ENCODE measurements at regions not wholly inside any gene's neighbourhood (a gene's known extent, or its start where the extent isn't known, plus 50 kb on each side); places are given as distances from the start of the nearest gene placed in this dataset.
"Not testable (repeated sequence)": the region's sequence is repeated elsewhere in the genome, so short reads cannot be mapped to it uniquely, and the experiment has no call there.

GRCh38 chr2:34705551-34706247 lies 1106.6 kb upstream of the FAM98A start:
- DNase-seq (ENCODE audit: low spot score) = no peak

GRCh38 chr2:34703292-34703691 lies 1104.2 kb upstream of the FAM98A start:
- DNase-seq (ENCODE audit: low spot score) = no peak

DNA sequence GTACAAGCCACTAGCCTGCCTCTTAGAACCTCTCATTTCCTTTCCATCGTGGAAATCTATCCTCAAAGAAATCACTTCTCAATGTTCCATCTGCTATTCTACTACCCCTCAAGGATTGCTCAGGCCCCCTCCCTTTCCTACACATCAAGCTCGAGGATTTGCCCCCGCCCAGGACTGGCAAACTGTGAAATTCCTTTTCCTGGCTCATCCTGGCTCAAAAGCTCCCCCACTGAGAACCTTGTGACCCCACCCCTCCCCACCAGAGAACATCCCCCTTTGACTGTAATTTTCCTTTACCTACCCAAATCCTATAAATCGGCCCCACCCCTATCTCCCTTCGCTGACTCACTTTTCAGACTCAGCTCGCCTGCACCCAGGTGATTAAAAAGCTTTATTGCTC lies 1103.3 kb upstream of the FAM98A start:
- DNase-seq (ENCODE audit: low spot score) = not testable (repeated sequence)

GRCh38 chr2:34677591-34677990 lies 1078.5 kb upstream of the FAM98A start:
- not testable (repeated sequence) for DNase-seq (ENCODE audit: low spot score)

DNA sequence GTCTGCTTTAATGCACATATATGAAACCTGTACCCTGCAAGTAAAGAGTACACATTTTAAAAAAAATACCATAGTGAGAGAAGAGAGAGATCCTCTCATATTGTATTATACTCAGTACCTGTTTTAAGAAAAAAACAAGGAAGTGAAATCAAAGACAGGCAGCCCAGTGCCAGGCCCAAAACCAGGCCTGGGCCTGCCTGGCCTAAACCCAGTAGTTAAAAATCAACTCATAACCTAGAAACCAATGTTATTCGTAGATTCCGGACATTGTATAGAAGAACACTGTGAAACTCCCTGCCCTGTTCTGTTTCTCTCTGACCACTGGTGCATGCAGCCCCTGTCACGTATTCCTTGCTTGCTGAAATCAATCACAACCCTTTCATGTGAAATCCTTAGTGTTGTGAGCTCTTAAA lies 1078.0 kb upstream of the FAM98A start:
- not testable (repeated sequence) for DNase-seq (ENCODE audit: low spot score)

GRCh38 chr2:34670482-34670881 lies 1071.4 kb upstream of the FAM98A start:
- DNase-seq (ENCODE audit: low spot score) = no peak

GRCh38 chr2:34666821-34667220 lies 1067.7 kb upstream of the FAM98A start:
- no peak for DNase-seq (ENCODE audit: low spot score)

DNA sequence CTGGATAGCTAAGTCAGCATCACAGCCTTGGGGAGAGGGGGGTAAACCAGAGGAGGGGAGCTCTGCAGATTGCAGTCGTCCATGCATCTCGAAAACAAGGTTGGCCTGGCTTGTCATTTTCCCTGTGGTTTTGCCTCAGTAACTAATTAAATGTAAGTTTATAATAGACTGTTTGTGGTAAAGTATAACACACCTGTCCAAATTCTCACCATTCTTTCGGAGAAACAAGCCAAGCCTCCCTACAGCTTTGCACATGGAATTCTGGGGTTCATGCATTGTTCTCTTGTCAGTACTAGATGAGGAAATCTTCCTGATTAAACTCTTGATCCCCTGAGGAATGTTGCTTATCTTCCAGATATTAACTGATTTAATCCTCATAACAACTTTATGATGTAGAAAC lies 1065.2 kb upstream of the FAM98A start:
- no peak for DNase-seq (ENCODE audit: low spot score)

- DNase-seq (ENCODE audit: low spot score) = no peak
Measured at GRCh38 chr2:34663314-34663713, 1064.2 kb upstream of the FAM98A start.

- DNase-seq (ENCODE audit: low spot score) = no peak
Measured at GRCh38 chr2:34660741-34661140, 1061.6 kb upstream of the FAM98A start.

- DNase-seq (ENCODE audit: low spot score) = no peak
Measured at GRCh38 chr2:34656632-34657031, 1057.5 kb upstream of the FAM98A start.

DNA sequence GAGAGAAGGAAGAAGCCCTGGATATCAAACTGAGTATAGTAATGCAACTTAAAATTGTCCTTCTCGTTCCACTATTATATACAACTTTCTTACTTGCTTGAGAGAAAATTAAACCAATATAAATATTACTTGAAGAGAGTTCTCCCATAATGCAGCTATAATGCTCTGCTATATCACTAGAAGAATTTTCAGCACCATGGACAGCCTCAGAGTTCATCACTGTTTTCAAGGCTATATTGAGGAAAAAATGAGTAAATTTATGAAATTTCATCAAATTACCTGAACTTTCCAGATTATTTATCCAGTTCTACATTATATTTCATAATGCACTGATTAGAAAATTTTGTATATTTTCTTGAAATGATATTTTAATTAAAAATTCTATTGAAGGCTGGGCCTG lies 1053.5 kb upstream of the FAM98A start:
- DNase-seq (ENCODE audit: low spot score) = peak; percentile 7

GRCh38 chr2:34646901-34647300 lies 1047.8 kb upstream of the FAM98A start:
- no peak for DNase-seq (ENCODE audit: low spot score)

DNA sequence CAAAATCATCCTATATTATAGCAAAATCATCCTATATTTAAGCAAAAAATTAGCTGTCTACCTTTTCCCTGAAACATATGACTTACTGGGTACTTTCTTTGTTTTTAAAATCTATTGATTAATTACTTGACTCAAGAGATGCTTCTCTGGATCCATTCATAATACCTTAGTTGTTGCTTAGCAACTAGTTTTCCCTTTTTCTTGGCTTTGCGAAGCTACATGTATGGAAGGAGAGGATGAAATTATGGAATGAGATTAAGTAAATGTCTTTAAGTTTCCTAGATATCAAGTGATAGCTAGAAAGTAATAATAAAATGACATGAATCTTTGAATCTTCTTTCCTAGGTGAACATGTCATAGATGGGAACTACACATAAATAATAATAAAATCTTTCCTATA lies 1033.2 kb upstream of the FAM98A start:
- no peak for DNase-seq (ENCODE audit: low spot score)

DNA sequence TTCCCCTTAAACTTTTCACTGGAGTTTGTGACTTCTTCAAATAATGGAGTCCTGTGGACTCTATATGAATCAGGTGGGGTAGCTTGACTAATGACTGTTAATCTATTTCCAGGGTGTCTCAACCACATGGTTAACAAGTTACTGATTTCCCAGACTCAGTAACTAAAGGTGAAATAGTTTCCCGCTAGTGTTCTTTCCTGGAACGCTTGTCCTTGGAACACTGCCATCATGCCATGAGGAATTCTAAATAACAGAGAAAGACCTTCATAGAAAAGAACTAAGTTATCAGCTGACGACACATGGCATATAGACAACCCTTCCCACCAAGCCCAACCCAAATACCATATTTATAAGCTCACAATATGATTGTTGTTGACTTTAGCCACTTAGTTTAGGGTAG lies 1027.9 kb upstream of the FAM98A start:
- DNase-seq (ENCODE audit: low spot score) = no peak

DNA sequence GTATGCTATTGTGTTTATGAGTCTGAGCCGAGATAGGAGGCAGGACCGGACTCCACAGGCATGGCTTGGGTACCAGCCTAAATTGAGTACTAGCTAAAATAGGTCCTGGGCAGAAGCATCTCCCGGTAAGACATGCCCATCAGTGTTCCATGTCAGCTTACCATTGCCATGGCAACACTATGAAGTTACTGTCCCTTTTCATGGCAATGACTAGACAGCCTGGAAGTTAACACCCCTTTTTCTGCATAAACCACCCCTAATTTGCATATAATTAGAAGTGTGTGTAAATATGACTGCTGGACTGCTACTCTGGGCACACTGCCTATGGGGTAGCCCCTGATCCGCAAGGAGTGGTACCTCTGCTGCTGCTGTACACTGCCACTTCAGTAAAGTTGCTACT lies 1005.1 kb upstream of the FAM98A start:
- DNase-seq (ENCODE audit: low spot score) = peak; percentile 3

DNA sequence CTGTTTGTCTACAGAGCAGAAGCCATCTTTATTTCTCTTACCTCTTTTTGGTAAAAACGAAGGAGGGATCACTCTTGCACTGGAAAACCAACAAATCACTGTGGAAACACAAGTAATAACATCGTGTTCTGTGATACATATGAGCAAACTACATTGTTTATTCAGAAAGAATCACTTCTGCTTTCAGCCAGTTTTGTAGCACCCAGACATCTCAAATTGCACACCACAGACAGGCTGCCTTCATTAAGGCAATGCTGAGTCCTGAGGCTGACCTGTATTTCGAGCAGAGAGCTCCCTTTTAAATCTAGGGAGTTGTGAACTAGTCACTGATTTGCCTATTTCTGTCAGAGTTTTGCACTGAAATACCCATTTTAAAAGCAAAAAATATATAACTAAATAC lies 1003.2 kb upstream of the FAM98A start:
- DNase-seq (ENCODE audit: low spot score) = no peak

DNA sequence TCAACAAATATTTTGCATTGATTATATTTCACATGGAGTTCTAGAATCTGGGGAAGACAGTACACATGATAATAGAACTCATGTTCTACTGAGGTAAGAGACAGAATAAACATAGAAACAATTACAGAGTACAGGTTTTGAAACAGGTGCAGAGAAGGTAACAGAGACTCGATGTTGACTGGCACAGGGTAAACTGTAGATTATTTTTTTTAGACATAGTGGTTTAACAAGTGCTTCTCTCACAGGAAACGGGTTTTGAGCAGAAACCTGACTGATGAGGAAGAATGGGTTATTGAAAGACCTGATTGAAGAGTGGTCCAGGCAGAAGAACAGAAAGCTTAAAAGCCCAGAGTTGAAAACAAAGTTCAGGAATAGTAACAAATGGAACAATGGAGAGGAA lies 1002.5 kb upstream of the FAM98A start:
- DNase-seq (ENCODE audit: low spot score) = no peak

DNA sequence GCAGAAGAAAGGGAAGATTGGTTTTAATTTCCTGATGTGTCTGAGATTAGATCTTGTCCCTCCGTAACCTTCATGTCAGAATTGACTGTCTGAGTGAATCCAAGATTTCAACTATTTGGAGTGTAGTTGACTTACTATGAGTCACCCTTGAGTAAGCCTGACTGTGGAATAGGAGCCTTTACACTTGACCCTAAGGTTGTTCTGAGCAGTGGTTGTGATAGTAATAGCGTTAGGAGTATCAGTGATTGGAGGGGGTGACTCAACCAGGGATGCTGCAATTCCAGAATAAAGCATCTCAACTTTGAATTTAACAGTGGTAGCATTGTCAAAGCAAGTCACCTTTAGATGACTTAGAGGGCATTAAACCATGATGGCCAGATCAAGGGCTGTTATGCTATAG lies 979.5 kb upstream of the FAM98A start:
- no peak for DNase-seq (ENCODE audit: low spot score)

- DNase-seq (ENCODE audit: low spot score) = peak; percentile 24
Measured at GRCh38 chr2:34570266-34570872, 971.3 kb upstream of the FAM98A start.

DNA sequence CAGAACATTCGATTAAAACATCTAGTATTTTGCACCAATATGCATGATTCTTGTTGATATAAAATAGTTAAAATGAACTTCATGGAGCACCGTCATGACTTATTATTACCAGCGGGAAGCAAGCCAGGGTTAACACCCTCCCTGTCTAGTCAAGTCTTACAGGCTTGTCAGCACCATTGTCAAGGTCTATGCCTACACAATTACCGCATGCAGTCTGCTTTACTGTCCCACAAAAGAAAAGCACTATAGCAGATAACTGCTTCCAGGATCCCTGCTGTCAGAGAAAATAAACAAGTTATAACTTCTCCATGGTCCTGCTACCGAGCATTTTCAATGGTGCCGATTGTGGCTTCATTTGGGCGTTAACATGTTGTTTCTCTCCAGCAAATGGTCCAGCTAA lies 968.0 kb upstream of the FAM98A start:
- DNase-seq (ENCODE audit: low spot score) = no peak

DNA sequence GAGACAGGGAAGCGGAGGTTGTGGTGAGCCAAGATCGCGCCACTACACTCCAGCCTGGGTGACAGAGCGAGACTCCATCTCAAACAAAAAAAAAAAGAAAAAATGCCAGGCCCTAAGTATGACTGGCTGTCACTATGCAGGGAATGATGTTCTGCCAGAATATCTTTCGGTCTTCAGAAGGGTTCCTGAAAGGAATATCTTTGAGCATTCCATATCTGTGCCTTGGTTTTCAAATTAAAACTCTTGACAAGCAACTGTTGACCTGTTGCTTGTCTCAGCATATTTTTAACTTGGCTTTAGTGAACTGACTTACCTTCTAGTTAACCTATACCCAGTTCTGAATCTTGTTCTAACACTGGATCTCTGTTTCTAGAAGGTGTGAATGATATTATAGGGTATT lies 953.2 kb upstream of the FAM98A start:
- no peak for DNase-seq (ENCODE audit: low spot score)

DNA sequence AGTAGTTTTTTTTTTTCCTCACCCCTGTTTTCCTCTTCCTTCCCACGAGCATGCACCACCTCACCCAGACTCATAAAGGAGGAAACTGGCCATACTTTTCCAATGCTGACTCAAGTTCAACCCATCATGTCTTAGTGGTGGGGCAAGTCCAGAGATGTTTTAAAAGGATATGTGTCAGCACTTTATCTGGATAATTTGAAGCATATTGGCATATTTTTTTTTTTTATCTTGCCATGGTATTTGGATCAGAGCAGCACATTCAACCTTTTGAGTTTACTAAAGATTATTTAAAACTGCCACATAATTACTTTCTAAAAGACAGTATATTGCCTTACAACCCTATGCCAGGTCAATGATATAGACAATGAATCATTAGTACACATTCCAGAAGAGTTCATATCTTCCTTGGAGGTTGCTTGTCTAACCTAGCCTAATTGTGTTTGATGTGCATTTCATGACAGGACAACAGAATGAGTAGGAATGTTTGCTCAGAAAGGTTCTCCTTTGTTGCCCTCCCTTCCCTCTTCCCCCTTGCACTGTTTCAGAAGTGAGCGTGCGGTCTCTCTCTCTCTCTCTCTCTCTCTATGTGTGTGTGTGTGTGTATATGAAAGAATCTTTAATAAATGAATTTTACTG lies 950.7 kb upstream of the FAM98A start:
- no peak for DNase-seq (ENCODE audit: low spot score)

DNA sequence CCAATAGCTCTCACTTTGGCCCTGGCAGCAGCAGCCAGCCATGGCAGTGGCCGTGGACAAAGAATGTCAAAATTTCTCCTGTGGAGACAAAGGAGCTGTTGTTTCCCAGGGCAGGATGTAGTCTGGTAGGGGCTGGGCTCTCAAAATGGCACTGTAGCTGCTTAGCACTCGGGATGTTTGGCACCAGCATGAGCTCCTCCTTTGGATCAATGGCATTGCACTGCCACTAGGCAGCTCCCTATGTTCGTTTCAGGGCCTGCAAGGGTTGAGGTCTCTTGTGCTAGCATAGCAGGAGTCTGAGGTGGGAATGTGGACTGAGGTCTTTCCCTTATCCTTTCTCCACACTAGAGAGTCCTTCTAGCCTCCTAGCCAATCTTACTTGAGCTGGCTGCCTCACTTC lies 948.8 kb upstream of the FAM98A start:
- DNase-seq (ENCODE audit: low spot score) = no peak
